Activated CD4-positive, alpha-beta T cell treated with anti-CD3 and anti-CD28 coated beads, Interleukin-2, amount 10 ng/mL, durations not matched to agents 7 days and 5 days (primary cell): ENCODE measurements at regions not wholly inside any gene's neighbourhood (a gene's known extent, or its start where the extent isn't known, plus 50 kb on each side); places are given as distances from the start of the nearest gene placed in this dataset.

ENCODE experiments used
- CTCF ChIA-PET: fragments of 350-600 bp; sonication (Branson Sonifier 250); formaldehyde crosslinking; loops from one replicate; lab custom pipeline; 2021; ENCODE audit warnings: antibody characterized with exemption; lab: Charles Lee
- POLR2A ChIA-PET: fragments of 350-600 bp; sonication (Branson Sonifier 250); formaldehyde crosslinking; loops from one replicate; lab custom pipeline; 2021; ENCODE audit warnings: antibody characterized with exemption; lab: Charles Lee
- DNase-seq: peaks from one replicate; pipeline ENCODE4 v3.0.0-alpha.2; 2020
- H3K27ac Mint-ChIP-seq: one replicate; pipeline ENCODE4 v1.8.0; 2021; ENCODE audit warnings: mild to moderate bottlenecking, moderate library complexity, mixed read lengths
- H3K27me3 Mint-ChIP-seq: one replicate; pipeline ENCODE4 v1.8.0; 2021; ENCODE audit warnings: mixed read lengths
- H3K36me3 Mint-ChIP-seq: one replicate; pipeline ENCODE4 v1.8.0; 2021; ENCODE audit warnings: low read depth, mixed read lengths
- H3K4me1 Mint-ChIP-seq: one replicate; pipeline ENCODE4 v1.8.0; 2021; ENCODE audit warnings: mixed read lengths
- H3K4me3 Mint-ChIP-seq: one replicate; pipeline ENCODE4 v1.8.0; 2021; ENCODE audit warnings: mild to moderate bottlenecking, moderate library complexity, mixed read lengths
- H3K9me3 Mint-ChIP-seq: one replicate; pipeline ENCODE4 v1.8.0; 2021; ENCODE audit warnings: mixed read lengths

GRCh38 chr5:106171708-106172107, 1499.0 kb downstream of the EFNA5 start:
- no peak overlapping the region for H3K27ac Mint-ChIP-seq
- H3K27me3 Mint-ChIP-seq: no peaks in the 10 kb centered on the region
- DNase-seq: no peak
- no peaks in the 10 kb centered on the region for H3K4me1 Mint-ChIP-seq
- no peaks in the 10 kb centered on the region for H3K36me3 Mint-ChIP-seq
- H3K9me3 Mint-ChIP-seq: peaks cover 2% of the 10 kb centered on the region
- ChIA-PET POLR2A (no interaction called here), CTCF (no interaction called here)
- no peak overlapping the region for H3K4me3 Mint-ChIP-seq

GRCh38 chr5:106171132-106171531, 1499.6 kb downstream of the EFNA5 start:
- H3K9me3 Mint-ChIP-seq: peaks cover 4% of the 10 kb centered on the region
- no peak overlapping the region for H3K4me3 Mint-ChIP-seq
- no peaks in the 10 kb centered on the region for H3K27me3 Mint-ChIP-seq
- POLR2A ChIA-PET: no interaction called here
- no peak for DNase-seq
- no peak overlapping the region for H3K27ac Mint-ChIP-seq
- CTCF ChIA-PET: no interaction called here
- no peaks in the 10 kb centered on the region for H3K36me3 Mint-ChIP-seq
- no peaks in the 10 kb centered on the region for H3K4me1 Mint-ChIP-seq

GRCh38 chr5:106167766-106168165, 1503.0 kb downstream of the EFNA5 start:
- Mint-ChIP-seq H3K4me1 (no peaks in the 10 kb centered on the region), H3K27ac (no peak overlapping the region), H3K4me3 (no peak overlapping the region), H3K27me3 (no peaks in the 10 kb centered on the region), H3K9me3 (peaks cover 4% of the 10 kb centered on the region), H3K36me3 (no peaks in the 10 kb centered on the region)
- no peak for DNase-seq
- POLR2A ChIA-PET: no interaction called here
- CTCF ChIA-PET: no interaction called here

GRCh38 chr5:106163233-106163632, 1507.5 kb downstream of the EFNA5 start:
- Mint-ChIP-seq H3K4me1 (no peaks in the 10 kb centered on the region), H3K36me3 (no peaks in the 10 kb centered on the region), H3K27me3 (no peaks in the 10 kb centered on the region), H3K9me3 (peaks cover 4% of the 10 kb centered on the region), H3K4me3 (no peak overlapping the region), H3K27ac (no peak overlapping the region)
- DNase-seq: no peak
- ChIA-PET CTCF (no interaction called here), POLR2A (no interaction called here)

GRCh38 chr5:106159616-106160015, 1511.1 kb downstream of the EFNA5 start:
- Mint-ChIP-seq H3K27ac (no peak overlapping the region), H3K4me3 (no peak overlapping the region), H3K4me1 (no peaks in the 10 kb centered on the region), H3K27me3 (no peaks in the 10 kb centered on the region), H3K9me3 (no peaks in the 10 kb centered on the region), H3K36me3 (no peaks in the 10 kb centered on the region)
- POLR2A ChIA-PET: no interaction called here
- CTCF ChIA-PET: no interaction called here
- DNase-seq: no peak

- CTCF ChIA-PET: no interaction called here
- DNase-seq: no peak
Observed at GRCh38 chr5:106154280-106154716, 1516.4 kb downstream of the EFNA5 start.

GRCh38 chr5:106152569-106152968, 1518.2 kb downstream of the EFNA5 start:
- no peaks in the 10 kb centered on the region for H3K27me3 Mint-ChIP-seq
- CTCF ChIA-PET: no interaction called here
- no peaks in the 10 kb centered on the region for H3K36me3 Mint-ChIP-seq
- no peak for DNase-seq
- POLR2A ChIA-PET: no interaction called here
- H3K27ac Mint-ChIP-seq: no peak overlapping the region
- H3K9me3 Mint-ChIP-seq: peaks cover 5% of the 10 kb centered on the region
- H3K4me3 Mint-ChIP-seq: no peak overlapping the region
- H3K4me1 Mint-ChIP-seq: no peaks in the 10 kb centered on the region

More at GRCh38 chr5:106154280-106154716, 1516.4 kb downstream of the EFNA5 start:
- Mint-ChIP-seq H3K4me3 (no peak overlapping the region), H3K36me3 (no peaks in the 10 kb centered on the region), H3K27ac (no peak overlapping the region), H3K9me3 (peaks cover 5% of the 10 kb centered on the region), H3K27me3 (no peaks in the 10 kb centered on the region), H3K4me1 (no peaks in the 10 kb centered on the region)
- POLR2A ChIA-PET: no interaction called here

GRCh38 chr5:106142116-106142515, 1528.6 kb downstream of the EFNA5 start:
- Mint-ChIP-seq H3K4me1 (no peaks in the 10 kb centered on the region), H3K9me3 (peaks cover 6% of the 10 kb centered on the region), H3K36me3 (no peaks in the 10 kb centered on the region), H3K27ac (no peak overlapping the region), H3K4me3 (no peak overlapping the region), H3K27me3 (no peaks in the 10 kb centered on the region)
- POLR2A ChIA-PET: no interaction called here
- CTCF ChIA-PET: no interaction called here
- no peak for DNase-seq

- Mint-ChIP-seq H3K27ac (no peak overlapping the region), H3K9me3 (peaks cover 2% of the 10 kb centered on the region), H3K36me3 (no peaks in the 10 kb centered on the region), H3K27me3 (no peaks in the 10 kb centered on the region), H3K4me3 (no peak overlapping the region), H3K4me1 (no peaks in the 10 kb centered on the region)
- CTCF ChIA-PET: no interaction called here
- DNase-seq: no peak
- POLR2A ChIA-PET: no interaction called here
Observed at GRCh38 chr5:106140101-106140500, 1530.6 kb downstream of the EFNA5 start.

GRCh38 chr5:106136061-106136460, 1534.7 kb downstream of the EFNA5 start:
- no peak for DNase-seq
- no peaks in the 10 kb centered on the region for H3K36me3 Mint-ChIP-seq
- H3K27me3 Mint-ChIP-seq: no peaks in the 10 kb centered on the region
- H3K4me3 Mint-ChIP-seq: no peak overlapping the region
- POLR2A ChIA-PET: no interaction called here
- H3K27ac Mint-ChIP-seq: no peak overlapping the region
- CTCF ChIA-PET: interaction anchor here (0.7 kb wide), 1 partner anchor 617 kb away, joined by 3 read pairs; no protein-coding TSS in a partner anchor
- H3K9me3 Mint-ChIP-seq: no peaks in the 10 kb centered on the region
- H3K4me1 Mint-ChIP-seq: no peaks in the 10 kb centered on the region

- POLR2A ChIA-PET: no interaction called here
Observed at GRCh38 chr5:106135473-106135872, 1535.3 kb downstream of the EFNA5 start.

GRCh38 chr5:106134549-106134948, 1536.2 kb downstream of the EFNA5 start:
- no peak overlapping the region for H3K27ac Mint-ChIP-seq
- DNase-seq: no peak
- CTCF ChIA-PET: no interaction called here
- H3K9me3 Mint-ChIP-seq: no peaks in the 10 kb centered on the region
- no peak overlapping the region for H3K4me3 Mint-ChIP-seq
- POLR2A ChIA-PET: no interaction called here
- no peaks in the 10 kb centered on the region for H3K36me3 Mint-ChIP-seq
- no peaks in the 10 kb centered on the region for H3K4me1 Mint-ChIP-seq
- H3K27me3 Mint-ChIP-seq: no peaks in the 10 kb centered on the region

More at GRCh38 chr5:106135473-106135872, 1535.3 kb downstream of the EFNA5 start:
- no peaks in the 10 kb centered on the region for H3K27me3 Mint-ChIP-seq
- no peak for DNase-seq
- H3K9me3 Mint-ChIP-seq: no peaks in the 10 kb centered on the region
- CTCF ChIA-PET: no interaction called here
- H3K4me1 Mint-ChIP-seq: no peaks in the 10 kb centered on the region
- H3K27ac Mint-ChIP-seq: no peak overlapping the region
- H3K4me3 Mint-ChIP-seq: no peak overlapping the region
- no peaks in the 10 kb centered on the region for H3K36me3 Mint-ChIP-seq

- CTCF ChIA-PET: no interaction called here
- Mint-ChIP-seq H3K27me3 (no peaks in the 10 kb centered on the region), H3K27ac (no peak overlapping the region), H3K4me1 (no peaks in the 10 kb centered on the region), H3K9me3 (peaks cover 1% of the 10 kb centered on the region), H3K36me3 (no peaks in the 10 kb centered on the region), H3K4me3 (no peak overlapping the region)
- DNase-seq: no peak
- POLR2A ChIA-PET: no interaction called here
Observed at GRCh38 chr5:106127985-106128384, 1542.8 kb downstream of the EFNA5 start.

- H3K4me3 Mint-ChIP-seq: no peak overlapping the region
- POLR2A ChIA-PET: no interaction called here
Observed at GRCh38 chr5:106127341-106127781, 1543.4 kb downstream of the EFNA5 start.

More at GRCh38 chr5:106127341-106127781, 1543.4 kb downstream of the EFNA5 start:
- no peaks in the 10 kb centered on the region for H3K27me3 Mint-ChIP-seq
- H3K27ac Mint-ChIP-seq: no peak overlapping the region
- CTCF ChIA-PET: no interaction called here
- DNase-seq: no peak
- no peaks in the 10 kb centered on the region for H3K36me3 Mint-ChIP-seq
- H3K4me1 Mint-ChIP-seq: no peaks in the 10 kb centered on the region
- H3K9me3 Mint-ChIP-seq: peaks cover 1% of the 10 kb centered on the region
